Adrenal gland (tissue), 5 donors: ENCODE measurements at regions not wholly inside any gene's neighbourhood (a gene's known extent, or its start where the extent isn't known, plus 50 kb on each side); places are given as distances from the start of the nearest gene placed in this dataset.

Experiments
- POLR2A ChIP-seq, 2 donors: fragments of 450-650 bp; IDR thresholded peaks; one replicate each; pipeline ENCODE4 v1.6.1; 2017; ENCODE audit warnings: antibody characterized with exemption in 2 of 2, mild to moderate bottlenecking in 2 of 2, moderate library complexity in 1 of 2
- TF ChIP-seq, protein P1 (sequence below), 6 experiments: fragments of 450-650 bp in 4 of 6; fragments of 200-600 bp in 2 of 6; sonication (generic) in 1 of 6; IDR thresholded peaks; 1 replicate in 5 of 6; 2 replicates in 1 of 6; pipeline versions ENCODE4 v1.5.1 to v1.8.0; 2016 to 2021; ENCODE audit warnings: antibody characterized with exemption in 6 of 6, mild to moderate bottlenecking in 2 of 6, moderate library complexity in 1 of 6
- donor health status: DM: no; HTN: no; CAD: no.

DNA sequence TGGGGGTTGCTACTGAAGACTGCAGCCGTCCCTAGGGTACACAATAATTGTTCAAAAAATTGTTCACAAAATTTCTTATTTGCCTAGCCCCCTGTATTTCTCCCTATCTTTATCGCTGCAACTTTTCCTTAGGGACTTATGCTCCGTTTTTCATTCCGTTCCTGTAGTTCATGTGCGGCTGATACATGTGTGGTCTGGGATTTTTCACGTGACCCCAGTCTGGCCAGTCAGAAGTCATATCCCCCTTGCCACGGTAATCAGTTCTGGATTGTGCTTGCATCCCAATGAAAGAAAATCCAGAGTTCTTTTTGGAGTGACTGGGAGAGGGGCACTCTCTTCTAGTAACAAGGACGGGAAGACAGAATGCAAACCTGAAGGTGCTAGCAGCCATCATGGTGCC is 610.7 kb upstream of the C16orf82 start:
- TF ChIP-seq, protein P1, sequence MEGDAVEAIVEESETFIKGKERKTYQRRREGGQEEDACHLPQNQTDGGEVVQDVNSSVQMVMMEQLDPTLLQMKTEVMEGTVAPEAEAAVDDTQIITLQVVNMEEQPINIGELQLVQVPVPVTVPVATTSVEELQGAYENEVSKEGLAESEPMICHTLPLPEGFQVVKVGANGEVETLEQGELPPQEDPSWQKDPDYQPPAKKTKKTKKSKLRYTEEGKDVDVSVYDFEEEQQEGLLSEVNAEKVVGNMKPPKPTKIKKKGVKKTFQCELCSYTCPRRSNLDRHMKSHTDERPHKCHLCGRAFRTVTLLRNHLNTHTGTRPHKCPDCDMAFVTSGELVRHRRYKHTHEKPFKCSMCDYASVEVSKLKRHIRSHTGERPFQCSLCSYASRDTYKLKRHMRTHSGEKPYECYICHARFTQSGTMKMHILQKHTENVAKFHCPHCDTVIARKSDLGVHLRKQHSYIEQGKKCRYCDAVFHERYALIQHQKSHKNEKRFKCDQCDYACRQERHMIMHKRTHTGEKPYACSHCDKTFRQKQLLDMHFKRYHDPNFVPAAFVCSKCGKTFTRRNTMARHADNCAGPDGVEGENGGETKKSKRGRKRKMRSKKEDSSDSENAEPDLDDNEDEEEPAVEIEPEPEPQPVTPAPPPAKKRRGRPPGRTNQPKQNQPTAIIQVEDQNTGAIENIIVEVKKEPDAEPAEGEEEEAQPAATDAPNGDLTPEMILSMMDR (IDR thresholded peaks at IDR 0.05): no peak
- TF ChIP-seq POLR2A (IDR thresholded peaks at IDR 0.05): no peak
